NB4 (cell line): ENCODE measurements at regions not wholly inside any gene's neighbourhood (a gene's known extent, or its start where the extent isn't known, plus 50 kb on each side); places are given as distances from the start of the nearest gene placed in this dataset.

ENCODE experiments used
- POLR2A ChIP-seq: IDR thresholded peaks from 2 replicates; pipeline ENCODE4 v1.6.1; 2011; ENCODE audit warnings: mild to moderate bottlenecking; ENCODE audit not compliant: insufficient read length; ENCODE audit errors: extremely low read depth
- TF ChIP-seq, protein P1 (sequence below): IDR thresholded peaks from one replicate; pipeline ENCODE4 v1.5.1; 2012; ENCODE audit warnings: low read depth, low read length

DNA sequence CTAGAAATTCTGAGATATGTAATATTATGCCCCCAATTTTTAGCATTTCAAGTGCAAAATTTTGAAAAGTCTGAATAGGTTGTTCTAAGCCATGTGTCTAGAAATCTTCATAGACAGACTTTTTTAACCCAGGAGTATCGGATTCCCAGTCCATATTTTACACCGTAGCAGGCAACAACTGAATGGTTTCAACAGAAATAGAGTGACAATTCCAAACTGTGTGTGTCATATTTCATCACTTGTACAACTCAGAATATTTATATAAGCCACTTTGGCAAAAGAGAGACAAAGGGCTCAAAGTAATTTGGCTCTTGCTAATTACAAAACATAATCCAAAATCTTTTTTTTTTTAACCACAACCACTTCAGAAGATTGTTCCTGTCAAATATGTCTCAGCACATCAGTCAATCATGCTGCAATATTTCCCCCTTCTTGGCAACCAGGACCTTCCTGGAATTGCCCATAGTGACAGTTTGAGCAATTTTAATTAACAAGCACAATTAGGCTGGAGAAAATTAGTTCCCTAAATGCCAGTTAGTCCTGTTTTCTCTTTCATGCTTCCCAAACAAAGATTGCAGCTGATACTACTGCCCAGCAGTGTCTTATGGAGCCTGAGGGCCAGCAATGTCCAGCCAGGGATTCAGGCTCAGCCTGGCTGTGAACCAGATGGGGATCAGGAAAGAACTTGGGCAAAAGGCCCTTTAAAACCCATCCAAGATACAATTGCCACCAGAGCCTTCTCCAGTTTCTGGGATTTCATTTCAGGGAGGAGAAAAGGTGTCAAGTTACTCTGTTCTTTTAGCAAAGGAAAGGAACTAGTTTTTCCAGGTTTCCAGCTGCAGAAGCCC lies 533.3 kb upstream of the GHITM start:
- no peak for TF ChIP-seq POLR2A
- TF ChIP-seq, protein P1, sequence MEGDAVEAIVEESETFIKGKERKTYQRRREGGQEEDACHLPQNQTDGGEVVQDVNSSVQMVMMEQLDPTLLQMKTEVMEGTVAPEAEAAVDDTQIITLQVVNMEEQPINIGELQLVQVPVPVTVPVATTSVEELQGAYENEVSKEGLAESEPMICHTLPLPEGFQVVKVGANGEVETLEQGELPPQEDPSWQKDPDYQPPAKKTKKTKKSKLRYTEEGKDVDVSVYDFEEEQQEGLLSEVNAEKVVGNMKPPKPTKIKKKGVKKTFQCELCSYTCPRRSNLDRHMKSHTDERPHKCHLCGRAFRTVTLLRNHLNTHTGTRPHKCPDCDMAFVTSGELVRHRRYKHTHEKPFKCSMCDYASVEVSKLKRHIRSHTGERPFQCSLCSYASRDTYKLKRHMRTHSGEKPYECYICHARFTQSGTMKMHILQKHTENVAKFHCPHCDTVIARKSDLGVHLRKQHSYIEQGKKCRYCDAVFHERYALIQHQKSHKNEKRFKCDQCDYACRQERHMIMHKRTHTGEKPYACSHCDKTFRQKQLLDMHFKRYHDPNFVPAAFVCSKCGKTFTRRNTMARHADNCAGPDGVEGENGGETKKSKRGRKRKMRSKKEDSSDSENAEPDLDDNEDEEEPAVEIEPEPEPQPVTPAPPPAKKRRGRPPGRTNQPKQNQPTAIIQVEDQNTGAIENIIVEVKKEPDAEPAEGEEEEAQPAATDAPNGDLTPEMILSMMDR, result no peak
